ENCODE measurements at regions not wholly inside any gene's neighbourhood (a gene's known extent, or its start where the extent isn't known, plus 50 kb on each side); places are given as distances from the start of the nearest gene placed in this dataset.

- Histone ChIP-seq H3K4me1 (ENCODE audit: control insufficient read depth in 5 of 5, insufficient read depth in 5 of 5, low read length in 5 of 5) (no peaks in the 10 kb centered on the region), H3K4me3 (no peak overlapping the region), H3K27ac (ENCODE audit: low read depth in 1 of 2, low read length in 1 of 2) (no peak overlapping the region), H3K36me3 (ENCODE audit: control insufficient read depth in 4 of 4, insufficient read depth in 4 of 4, low read length in 4 of 4) (no peaks in the 10 kb centered on the region), H3K9ac (ENCODE audit: insufficient read depth in 1 of 2, low read length in 2 of 2) (no peak overlapping the region), H3K27me3 (ENCODE audit: control insufficient read depth in 3 of 3, insufficient read depth in 3 of 3, low read length in 2 of 3) (peaks cover 0 to 10% (median 10%) of the 10 kb centered on the region in 3 donors), H3K9me3 (ENCODE audit: control insufficient read depth in 4 of 4, insufficient read depth in 3 of 4, low read length in 3 of 4) (no peaks in the 10 kb centered on the region)
- DNase-seq (no peak), ATAC-seq (ENCODE audit: insufficient read depth, low FRiP score) (no peak)
- WGBS, 2 donors = 85 to 100% methylated on average over 1 of the region's 1 CpG
- TF ChIP-seq, protein P1, sequence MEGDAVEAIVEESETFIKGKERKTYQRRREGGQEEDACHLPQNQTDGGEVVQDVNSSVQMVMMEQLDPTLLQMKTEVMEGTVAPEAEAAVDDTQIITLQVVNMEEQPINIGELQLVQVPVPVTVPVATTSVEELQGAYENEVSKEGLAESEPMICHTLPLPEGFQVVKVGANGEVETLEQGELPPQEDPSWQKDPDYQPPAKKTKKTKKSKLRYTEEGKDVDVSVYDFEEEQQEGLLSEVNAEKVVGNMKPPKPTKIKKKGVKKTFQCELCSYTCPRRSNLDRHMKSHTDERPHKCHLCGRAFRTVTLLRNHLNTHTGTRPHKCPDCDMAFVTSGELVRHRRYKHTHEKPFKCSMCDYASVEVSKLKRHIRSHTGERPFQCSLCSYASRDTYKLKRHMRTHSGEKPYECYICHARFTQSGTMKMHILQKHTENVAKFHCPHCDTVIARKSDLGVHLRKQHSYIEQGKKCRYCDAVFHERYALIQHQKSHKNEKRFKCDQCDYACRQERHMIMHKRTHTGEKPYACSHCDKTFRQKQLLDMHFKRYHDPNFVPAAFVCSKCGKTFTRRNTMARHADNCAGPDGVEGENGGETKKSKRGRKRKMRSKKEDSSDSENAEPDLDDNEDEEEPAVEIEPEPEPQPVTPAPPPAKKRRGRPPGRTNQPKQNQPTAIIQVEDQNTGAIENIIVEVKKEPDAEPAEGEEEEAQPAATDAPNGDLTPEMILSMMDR (IDR thresholded peaks at IDR 0.05; ENCODE audit: control extremely low read depth, extremely low read depth) = no peak
Measured at GRCh38 chrX:42023122-42023521, 99.8 kb upstream of the CASK start.

GRCh38 chrX:42022158-42022557 lies 98.8 kb upstream of the CASK start:
- Histone ChIP-seq H3K36me3 (ENCODE audit: control insufficient read depth in 4 of 4, insufficient read depth in 4 of 4, low read length in 4 of 4) (no peaks in the 10 kb centered on the region), H3K9me3 (ENCODE audit: control insufficient read depth in 4 of 4, insufficient read depth in 3 of 4, low read length in 3 of 4) (no peaks in the 10 kb centered on the region), H3K27ac (ENCODE audit: low read depth in 1 of 2, low read length in 1 of 2) (no peak overlapping the region), H3K4me3 (no peak overlapping the region), H3K27me3 (ENCODE audit: control insufficient read depth in 3 of 3, insufficient read depth in 3 of 3, low read length in 2 of 3) (peaks cover 0 to 10% (median 8%) of the 10 kb centered on the region in 3 donors), H3K9ac (ENCODE audit: insufficient read depth in 1 of 2, low read length in 2 of 2) (no peak overlapping the region), H3K4me1 (ENCODE audit: control insufficient read depth in 5 of 5, insufficient read depth in 5 of 5, low read length in 5 of 5) (no peaks in the 10 kb centered on the region)
- ATAC-seq (ENCODE audit: insufficient read depth, low FRiP score) (no peak), DNase-seq (no peak)
- TF ChIP-seq, protein P1 (IDR thresholded peaks at IDR 0.05; ENCODE audit: control extremely low read depth, extremely low read depth) = no peak

- ATAC-seq (ENCODE audit: insufficient read depth, low FRiP score) (no peak), DNase-seq (no peak)
- Histone ChIP-seq H3K9ac (ENCODE audit: insufficient read depth in 1 of 2, low read length in 2 of 2) (no peak overlapping the region), H3K36me3 (ENCODE audit: control insufficient read depth in 4 of 4, insufficient read depth in 4 of 4, low read length in 4 of 4) (no peaks in the 10 kb centered on the region), H3K4me3 (no peak overlapping the region), H3K27ac (ENCODE audit: low read depth in 1 of 2, low read length in 1 of 2) (no peak overlapping the region), H3K9me3 (ENCODE audit: control insufficient read depth in 4 of 4, insufficient read depth in 3 of 4, low read length in 3 of 4) (no peaks in the 10 kb centered on the region), H3K27me3 (ENCODE audit: control insufficient read depth in 3 of 3, insufficient read depth in 3 of 3, low read length in 2 of 3) (peaks cover 0 to 8% (median 5%) of the 10 kb centered on the region in 3 donors), H3K4me1 (ENCODE audit: control insufficient read depth in 5 of 5, insufficient read depth in 5 of 5, low read length in 5 of 5) (no peaks in the 10 kb centered on the region)
- TF ChIP-seq, protein P1 (IDR thresholded peaks at IDR 0.05; ENCODE audit: control extremely low read depth, extremely low read depth) = no peak
Measured at GRCh38 chrX:42021058-42021457, 97.7 kb upstream of the CASK start.

DNA sequence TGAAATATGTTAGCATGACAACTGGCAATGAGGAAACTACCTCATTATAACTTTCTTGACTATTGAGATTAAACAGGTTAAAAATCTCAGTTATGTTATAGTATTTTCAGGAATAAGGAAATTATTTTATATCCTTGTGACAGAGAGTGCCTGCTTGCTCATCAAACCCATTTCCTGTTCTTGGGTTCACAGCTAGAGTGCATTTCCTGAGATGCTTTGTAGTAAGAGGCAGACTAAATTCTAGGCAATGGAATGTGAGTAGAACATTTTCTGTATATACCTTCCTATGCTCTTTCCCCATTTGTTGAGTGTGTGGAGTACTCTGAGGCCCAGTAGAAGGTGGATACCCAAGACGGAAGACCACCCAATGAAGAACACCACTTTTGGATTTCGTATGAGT lies 96.9 kb upstream of the CASK start:
- no peak overlapping the region for H3K4me3 ChIP-seq
- no peaks in the 10 kb centered on the region for H3K4me1 ChIP-seq (ENCODE audit: control insufficient read depth in 5 of 5, insufficient read depth in 5 of 5, low read length in 5 of 5)
- ATAC-seq (ENCODE audit: insufficient read depth, low FRiP score) (no peak), DNase-seq (no peak)
- TF ChIP-seq, protein P1 (IDR thresholded peaks at IDR 0.05; ENCODE audit: control extremely low read depth, extremely low read depth) = no peak
- no peak overlapping the region for H3K9ac ChIP-seq (ENCODE audit: insufficient read depth in 1 of 2, low read length in 2 of 2)
- H3K27ac ChIP-seq (ENCODE audit: low read depth in 1 of 2, low read length in 1 of 2) = no peak overlapping the region
- WGBS, 2 donors = 83 to 86% methylated on average over 2 of the region's 2 CpGs
- peaks cover 0 to 8% (median 5%) of the 10 kb centered on the region in 3 donors for H3K27me3 ChIP-seq (ENCODE audit: control insufficient read depth in 3 of 3, insufficient read depth in 3 of 3, low read length in 2 of 3)
- H3K36me3 ChIP-seq (ENCODE audit: control insufficient read depth in 4 of 4, insufficient read depth in 4 of 4, low read length in 4 of 4) = no peaks in the 10 kb centered on the region
- no peaks in the 10 kb centered on the region for H3K9me3 ChIP-seq (ENCODE audit: control insufficient read depth in 4 of 4, insufficient read depth in 3 of 4, low read length in 3 of 4)
